GM12878 (cell line): ENCODE measurements at regions not wholly inside any gene's neighbourhood (a gene's known extent, or its start where the extent isn't known, plus 50 kb on each side); places are given as distances from the start of the nearest gene placed in this dataset.
A peak's percentile ranks its signal among the peaks of the same experiment; 100 is the strongest.

Experiments
- ATAC-seq: fragments of 200-7000 bp; cut with Tn5 transposase; 3 replicates; pipeline ENCODE4 v1.9.1; 2020; ENCODE audit warnings: mild to moderate bottlenecking, moderate library complexity
- BruUV-seq: library from RNA; stranded (reverse); fragments of 400-500 nt; replicated peaks from 2 replicates; lab custom pipeline; 2021; lab: Mats Ljungman, UMichigan
- CTCF ChIA-PET: fragments of 300-600 bp; sonication (Branson Sonifier 250); formaldehyde crosslinking; extraction: SDS; loops from one replicate; lab custom pipeline; 2021; ENCODE audit warnings: inconsistent platforms; lab: Yijun Ruan, JAX
- POLR2A ChIA-PET: fragments of 350-600 bp; formaldehyde crosslinking; extraction: SDS; loops from one replicate; lab custom pipeline; 2021; ENCODE audit warnings: inconsistent platforms; lab: Charles Lee
- RAD21 ChIA-PET: fragments of 300-600 bp; sonication (Branson Sonifier 250); formaldehyde crosslinking; loops from one replicate; lab custom pipeline; 2023; ENCODE audit warnings: antibody characterized with exemption; ENCODE audit not compliant: unreplicated experiment; lab: Charles Lee
- SMC1A ChIA-PET: fragments of 300-600 bp; sonication (Branson Sonifier 250); formaldehyde crosslinking; loops from one replicate; lab custom pipeline; 2023; ENCODE audit not compliant: unreplicated experiment, uncharacterized antibody; lab: Charles Lee
- DNase-seq: peaks from one replicate; pipeline ENCODE4 v3.0.0-alpha.2; 2011; ENCODE audit warnings: low read depth, low spot score
- FAIRE-seq: peaks from 3 replicates; lab custom pipeline; 2011; peaks lifted over from hg19 to GRCh38; lab: Jason Lieb, UNC
- H2AFZ ChIP-seq: 2 replicates; pipeline ENCODE4 v1.6.0; 2011; ENCODE audit warnings: low read depth, low read length, control low read depth; ENCODE audit not compliant: control insufficient read depth
- H3K27ac ChIP-seq: 2 replicates; pipeline ENCODE4 v1.5.1; 2011; ENCODE audit warnings: control low read depth; ENCODE audit not compliant: control insufficient read depth, insufficient read depth
- H3K27me3 ChIP-seq, 2 experiments: replicated peaks in 1 of 2; 2 replicates each; pipeline versions ENCODE4 v1.6.0 to v1.6.1; 2011; ENCODE audit warnings: low read length in 1 of 2; ENCODE audit not compliant: control insufficient read depth in 2 of 2, insufficient read depth in 2 of 2
- H3K36me3 ChIP-seq, 2 experiments: 2 replicates each; pipeline ENCODE4 v1.5.1; 2011; ENCODE audit warnings: low read length in 1 of 2; ENCODE audit not compliant: control insufficient read depth in 2 of 2, insufficient read depth in 2 of 2
- H3K4me1 ChIP-seq: 2 replicates; pipeline ENCODE4 v1.6.1; 2011; ENCODE audit warnings: mild to moderate bottlenecking, low read length, moderate library complexity, mixed read lengths; ENCODE audit not compliant: control insufficient read depth, insufficient read depth
- H3K4me2 ChIP-seq: 2 replicates; pipeline ENCODE4 v1.6.0; 2011; ENCODE audit warnings: control low read depth; ENCODE audit not compliant: control insufficient read depth, insufficient read depth
- H3K4me3 ChIP-seq: fragments of 200-600 bp; sonication (generic); 2 replicates; pipeline ENCODE4 v1.5.1; 2016
- H3K79me2 ChIP-seq: 2 replicates; pipeline ENCODE4 v1.6.0; 2011; ENCODE audit warnings: low read length; ENCODE audit not compliant: control insufficient read depth, insufficient read depth
- H3K9ac ChIP-seq: 2 replicates; pipeline ENCODE4 v1.8.0; 2011; ENCODE audit warnings: low read length, control low read depth, mixed read lengths; ENCODE audit not compliant: control insufficient read depth, insufficient read depth
- H3K9me3 ChIP-seq: replicated peaks from 3 replicates; pipeline ENCODE4 v1.5.1; 2011; ENCODE audit warnings: mild to moderate bottlenecking, low read length; ENCODE audit not compliant: control insufficient read depth, insufficient read depth
- H4K20me1 ChIP-seq: 2 replicates; pipeline ENCODE4 v1.6.0; 2011; ENCODE audit not compliant: control insufficient read depth, insufficient read depth
- CEBPB ChIP-seq, 2 experiments: fragments of 150-350 bp in 1 of 2; IDR thresholded peaks; 2 replicates each; pipeline ENCODE4 v1.6.1; 2012 to 2014; ENCODE audit warnings: low read depth in 2 of 2, low read length in 2 of 2, borderline replicate concordance in 1 of 2, inconsistent platforms in 1 of 2
- CHD4 ChIP-seq: fragments of 200-600 bp; sonication (generic); IDR thresholded peaks from 2 replicates; pipeline ENCODE4 v1.6.1; 2016; ENCODE audit warnings: mild to moderate bottlenecking
- GABPA ChIP-seq: IDR thresholded peaks from 2 replicates; pipeline ENCODE4 v1.6.1; 2014; ENCODE audit warnings: antibody characterized with exemption, low read depth, mild to moderate bottlenecking, inconsistent platforms
- IRF5 ChIP-seq: fragments of 450-650 bp; IDR thresholded peaks from 2 replicates; pipeline ENCODE4 v1.6.1; 2017; ENCODE audit warnings: borderline replicate concordance
- REST ChIP-seq: IDR thresholded peaks from 2 replicates; pipeline ENCODE4 v1.6.1; 2012; ENCODE audit warnings: mild to moderate bottlenecking, low read depth, low read length
- SMARCA5 ChIP-seq: fragments of 450-650 bp; IDR thresholded peaks from 2 replicates; pipeline ENCODE4 v1.6.1; 2017; ENCODE audit warnings: mild to moderate bottlenecking
- SRF ChIP-seq, 2 experiments: IDR thresholded peaks; 2 replicates each; pipeline ENCODE4 v1.6.1; 2011; ENCODE audit warnings: low read depth in 2 of 2, low read length in 2 of 2, mild to moderate bottlenecking in 1 of 2, moderate library complexity in 1 of 2
- ZBTB11 ChIP-seq: fragments of 450-650 bp; formaldehyde crosslinking; IDR thresholded peaks from 2 replicates; pipeline ENCODE4 v1.5.0; 2022; ENCODE audit warnings: mild to moderate bottlenecking, missing genetic modification characterization
- WGBS: methylation state at CpG from one replicate; pipeline ENCODE4 v1.1.6; 2016; ENCODE audit warnings: low lambda C conversion rate; ENCODE audit not compliant: insufficient replicate concordance, insufficient coverage; ENCODE audit errors: missing lambda C conversion rate; 5-methylcytosine and 5-hydroxymethylcytosine counted together
- in situ Hi-C: fragments of 300-500 bp; cut with MboI; formaldehyde crosslinking; loops from 9 replicates; pipeline ENCODE4 v1.14.3; 2018; ENCODE audit warnings: mixed read lengths
- intact Hi-C: fragments of 100-400 bp; cut with micrococcal nuclease; formaldehyde crosslinking; loops from one replicate; pipeline ENCODE4 v1.14.2; 2022; ENCODE audit not compliant: unreplicated experiment

GRCh38 chr3:127458696-127459604 lies 131.6 kb downstream of the TPRA1 start:
- H3K9ac ChIP-seq: no peak overlapping the region
- no TSS peak for BruUV-seq
- SMC1A ChIA-PET: no interaction called here

More at GRCh38 chr3:127458696-127459604, 131.6 kb downstream of the TPRA1 start:
- Histone ChIP-seq H3K36me3 (no peaks in the 10 kb centered on the region), H2AFZ (no peak overlapping the region), H3K79me2 (no peaks in the 10 kb centered on the region), H4K20me1 (no peaks in the 10 kb centered on the region), H3K9me3 (no peaks in the 10 kb centered on the region), H3K4me3 (no peak overlapping the region), H3K4me1 (no peaks in the 10 kb centered on the region), H3K27me3 (peaks cover 12 to 13% of the 10 kb centered on the region in 2 experiments), H3K27ac (no peak overlapping the region), H3K4me2 (no peak overlapping the region)
- FAIRE-seq (no peak), ATAC-seq (no peak), DNase-seq (no peak)
- ChIA-PET POLR2A (no interaction called here), CTCF (no interaction called here), RAD21 (interaction anchor here (1.0 kb wide), 1 partner anchor 86 kb away, joined by 3 read pairs; no protein-coding TSS in a partner anchor)
- TF ChIP-seq REST (peak; percentile 90), IRF5 (no peak), SRF (IDR thresholded peaks at IDR 0.05; ENCODE audit: low read depth in 2 of 2, low read length in 2 of 2) (no peak), CEBPB (IDR thresholded peaks at IDR 0.05; ENCODE audit: borderline replicate concordance in 1 of 2, low read depth in 2 of 2, low read length in 2 of 2) (no peak), ZBTB11 (CRISPR knock-in tag) (no peak), CHD4 (no peak), SMARCA5 (no peak), GABPA (no peak)
- intact Hi-C loops (loop anchor here (10.0 kb wide), 2 partner anchors 86 to 474 kb away; partner anchors contain the start of gene PLXNA1), in situ Hi-C loops (loop anchor here (5.0 kb wide), 1 partner anchor 782 kb away; no protein-coding TSS in a partner anchor)
- 45% methylated on average over 20 of the region's 20 CpGs for WGBS
